PFSK-1 (cell line): ENCODE measurements at regions not wholly inside any gene's neighbourhood (a gene's known extent, or its start where the extent isn't known, plus 50 kb on each side); places are given as distances from the start of the nearest gene placed in this dataset.

Source experiments
- FOXP2 ChIP-seq: optimal IDR thresholded peaks from 2 replicates; pipeline ENCODE3; 2011; ENCODE audit warnings: borderline replicate concordance, control low read depth, inconsistent platforms; ENCODE audit not compliant: insufficient read depth; ENCODE audit errors: extremely low read length, extremely low read depth
- POLR2AphosphoS5 ChIP-seq: IDR thresholded peaks from 2 replicates; pipeline ENCODE4 v1.6.1; 2012; ENCODE audit warnings: low read depth, mild to moderate bottlenecking, control low read depth, low read length, moderate library complexity
- REST ChIP-seq, 2 experiments: IDR thresholded peaks; 2 replicates each; pipeline versions ENCODE4 v1.6.1 to v1.8.0; 2011 to 2012; ENCODE audit warnings: low read depth in 2 of 2, low read length in 2 of 2, control low read depth in 1 of 2, inconsistent platforms in 1 of 2, mild to moderate bottlenecking in 1 of 2, moderate library complexity in 1 of 2; ENCODE audit not compliant: insufficient read depth in 1 of 2
- SIN3A ChIP-seq: IDR thresholded peaks from 2 replicates; pipeline ENCODE4 v1.6.1; 2012; ENCODE audit warnings: mild to moderate bottlenecking, low read length, moderate library complexity, borderline replicate concordance; ENCODE audit not compliant: insufficient read depth
- TAF1 ChIP-seq: IDR thresholded peaks from 2 replicates; pipeline ENCODE4 v1.6.1; 2012; ENCODE audit warnings: low read length, control low read depth, borderline replicate concordance; ENCODE audit not compliant: insufficient read depth

- TF ChIP-seq TAF1 = no peak
Observed at GRCh38 chr11:79506124-79506523, 65.3 kb upstream of the TENM4 start.

GRCh38 chr11:79503028-79503427 lies 62.2 kb upstream of the TENM4 start:
- TF ChIP-seq REST (IDR thresholded peaks at IDR 0.05; ENCODE audit: insufficient read depth in 1 of 2, low read depth in 2 of 2, low read length in 2 of 2) (no peak), SIN3A (no peak), TAF1 (no peak), POLR2AphosphoS5 (no peak), FOXP2 (no peak)

GRCh38 chr11:79501707-79502106 lies 60.9 kb upstream of the TENM4 start:
- TF ChIP-seq REST (IDR thresholded peaks at IDR 0.05; ENCODE audit: insufficient read depth in 1 of 2, low read depth in 2 of 2, low read length in 2 of 2) = no peak

- TF ChIP-seq SIN3A (no peak), FOXP2 (no peak), REST (IDR thresholded peaks at IDR 0.05; ENCODE audit: insufficient read depth in 1 of 2, low read depth in 2 of 2, low read length in 2 of 2) (no peak), TAF1 (no peak), POLR2AphosphoS5 (no peak)
Observed at GRCh38 chr11:79498667-79499066, 57.8 kb upstream of the TENM4 start.

- TF ChIP-seq REST (IDR thresholded peaks at IDR 0.05; ENCODE audit: insufficient read depth in 1 of 2, low read depth in 2 of 2, low read length in 2 of 2) (no peak), FOXP2 (no peak), SIN3A (no peak), POLR2AphosphoS5 (no peak), TAF1 (no peak)
Observed at GRCh38 chr11:79493555-79494171, 52.8 kb upstream of the TENM4 start.

GRCh38 chr11:79492008-79492407 lies 51.2 kb upstream of the TENM4 start:
- TF ChIP-seq SIN3A (no peak), REST (IDR thresholded peaks at IDR 0.05; ENCODE audit: insufficient read depth in 1 of 2, low read depth in 2 of 2, low read length in 2 of 2) (no peak), POLR2AphosphoS5 (no peak), TAF1 (no peak), FOXP2 (no peak)
